K562 (cell line): ENCODE measurements at regions not wholly inside any gene's neighbourhood (a gene's known extent, or its start where the extent isn't known, plus 50 kb on each side); places are given as distances from the start of the nearest gene placed in this dataset.

ENCODE experiments used
- ATAC-seq: fragments of 200-7000 bp; cut with Tn5 transposase; 3 replicates; pipeline ENCODE4 v1.9.1; 2020; ENCODE audit warnings: moderate library complexity
- BruUV-seq: library from RNA; stranded (reverse); fragments of 400-500 nt; replicated peaks from 2 replicates; lab custom pipeline; 2021; lab: Mats Ljungman, UMichigan
- CTCF ChIA-PET: fragments of 300-600 bp; formaldehyde crosslinking; extraction: SDS; loops from one replicate; lab custom pipeline; 2021; ENCODE audit warnings: low intra/inter-chr PET ratio; lab: Yijun Ruan, JAX
- POLR2A ChIA-PET: fragments of 300-600, 350-650 bp; sonication (Branson Sonifier 250); formaldehyde crosslinking; extraction: SDS; loops from one replicate; lab custom pipeline; 2021; ENCODE audit warnings: antibody characterized with exemption, inconsistent platforms; lab: Yijun Ruan, JAX
- DNase-seq, 4 experiments: peaks; one replicate each; pipeline versions ENCODE4 v3.0.0 to v3.0.0-alpha.2; 2011 to 2018; ENCODE audit warnings: low spot score in 3 of 4, mixed read lengths in 3 of 4; ENCODE audit errors: extremely low read depth in 1 of 4
- FAIRE-seq: peaks from 2 replicates; lab custom pipeline; 2011; peaks lifted over from hg19 to GRCh38; lab: Jason Lieb, UNC
- H2AFZ ChIP-seq: 2 replicates; pipeline ENCODE4 v1.6.0; 2011; ENCODE audit warnings: low read depth, low read length, control low read depth, inconsistent platforms
- H3K27ac ChIP-seq: fragments of 200-600 bp; 3 replicates; pipeline ENCODE4 v1.8.0; 2011; ENCODE audit warnings: low read depth, mild to moderate bottlenecking, control low read depth, inconsistent platforms, low read length, moderate library complexity, mixed read lengths; ENCODE audit errors: extremely low read depth
- H3K27me3 ChIP-seq, 2 experiments: fragments of 300-600 bp in 1 of 2; 2 replicates in 1 of 2; 3 replicates in 1 of 2; pipeline versions ENCODE4 v1.6.0 to v1.8.0; 2011; ENCODE audit warnings: inconsistent platforms in 2 of 2, low read length in 2 of 2, mild to moderate bottlenecking in 1 of 2, mixed read lengths in 1 of 2, moderate library complexity in 1 of 2; ENCODE audit not compliant: control insufficient read depth in 2 of 2, insufficient read depth in 2 of 2
- H3K36me3 ChIP-seq: fragments of 300-600 bp; 3 replicates; pipeline ENCODE4 v1.8.0; 2011; ENCODE audit warnings: mild to moderate bottlenecking, low read length, inconsistent platforms; ENCODE audit not compliant: control insufficient read depth, insufficient read depth
- H3K4me1 ChIP-seq, 2 experiments: fragments of 200-600 bp in 1 of 2; replicated peaks in 1 of 2; 2 replicates in 1 of 2; 3 replicates in 1 of 2; pipeline versions ENCODE4 v1.5.1 to v1.8.0; 2011; ENCODE audit warnings: inconsistent platforms in 2 of 2, low read length in 2 of 2, mild to moderate bottlenecking in 1 of 2, mixed read lengths in 1 of 2, moderate library complexity in 1 of 2; ENCODE audit not compliant: control insufficient read depth in 2 of 2, insufficient read depth in 2 of 2
- H3K4me2 ChIP-seq: 2 replicates; pipeline ENCODE4 v1.6.1; 2011; ENCODE audit warnings: low read length, control low read depth, inconsistent platforms, mixed read lengths; ENCODE audit not compliant: insufficient read depth
- H3K4me3 ChIP-seq: fragments of 200-600 bp; sonication (generic), shearing (Covaris generic); 2 replicates; pipeline ENCODE4 v1.5.1; 2016; ENCODE audit warnings: control low read depth, inconsistent platforms
- H3K79me2 ChIP-seq: fragments of 200-600 bp; 3 replicates; pipeline ENCODE4 v1.8.0; 2011; ENCODE audit warnings: low read length, inconsistent platforms; ENCODE audit not compliant: control insufficient read depth, insufficient read depth
- H3K9ac ChIP-seq, 2 experiments: 2 replicates each; pipeline versions ENCODE4 v1.6.0 to v1.6.1; 2011; ENCODE audit warnings: low read depth in 2 of 2, low read length in 2 of 2, control low read depth in 1 of 2, inconsistent platforms in 1 of 2, mild to moderate bottlenecking in 1 of 2, mixed read lengths in 1 of 2; ENCODE audit not compliant: insufficient read depth in 1 of 2
- H3K9me1 ChIP-seq: one replicate; pipeline ENCODE4 v1.6.0; 2011; ENCODE audit warnings: inconsistent platforms, mild to moderate bottlenecking, low read length, moderate library complexity; ENCODE audit not compliant: control insufficient read depth, insufficient read depth
- H3K9me3 ChIP-seq: replicated peaks from 2 replicates; pipeline ENCODE4 v1.5.1; 2011; ENCODE audit warnings: low read depth, low read length, inconsistent platforms; ENCODE audit not compliant: control insufficient read depth, insufficient read depth
- H4K20me1 ChIP-seq: replicated peaks from 2 replicates; pipeline ENCODE4 v1.6.1; 2011; ENCODE audit warnings: low read length, inconsistent platforms, mixed read lengths; ENCODE audit not compliant: control insufficient read depth, insufficient read depth
- CBFA2T2 ChIP-seq: fragments of 450-650 bp; conservative IDR thresholded peaks from 2 replicates; pipeline ENCODE4 v1.6.1; 2017; ENCODE audit warnings: mild to moderate bottlenecking
- FOXK1 ChIP-seq: sonication (generic); formaldehyde crosslinking; IDR thresholded peaks from 2 replicates; pipeline ENCODE4 v1.8.0; 2022; ENCODE audit warnings: missing genetic modification reagents, mild to moderate bottlenecking, borderline replicate concordance
- NFATC3 ChIP-seq: fragments of 450-650 bp; IDR thresholded peaks from 2 replicates; pipeline ENCODE4 v1.6.1; 2017; ENCODE audit warnings: mild to moderate bottlenecking
- NR1H2 ChIP-seq: sonication (generic); formaldehyde crosslinking; IDR thresholded peaks from 2 replicates; pipeline ENCODE4 v1.4.0; 2020; ENCODE audit warnings: mild to moderate bottlenecking, missing genetic modification reagents
- POLR2AphosphoS5 ChIP-seq: IDR thresholded peaks from 2 replicates; pipeline ENCODE4 v1.6.1; 2011; ENCODE audit warnings: mild to moderate bottlenecking, low read depth, low read length, moderate library complexity; ENCODE audit not compliant: control insufficient read depth, insufficient read depth
- PPARD ChIP-seq: fragments of 250-450 bp; sonication (Bioruptor Pico); IDR thresholded peaks from 2 replicates; pipeline ENCODE4 v1.8.0; 2022; ENCODE audit warnings: inconsistent platforms, mild to moderate bottlenecking, moderate library complexity
- TAF1 ChIP-seq: IDR thresholded peaks from 2 replicates; pipeline ENCODE4 v1.6.1; 2011; ENCODE audit warnings: mild to moderate bottlenecking, low read length, moderate library complexity; ENCODE audit not compliant: insufficient read depth, control insufficient read depth, severe bottlenecking; ENCODE audit errors: extremely low read depth
- ZBTB1 ChIP-seq: sonication (generic); formaldehyde crosslinking; IDR thresholded peaks from 2 replicates; pipeline ENCODE4 v1.8.1; 2023; ENCODE audit warnings: missing genetic modification reagents, low read depth, mild to moderate bottlenecking, borderline replicate concordance
- ZBTB7A ChIP-seq: IDR thresholded peaks from 2 replicates; pipeline ENCODE4 v1.6.1; 2011; ENCODE audit warnings: low read depth, mild to moderate bottlenecking, low read length, moderate library complexity, borderline replicate concordance; ENCODE audit not compliant: control insufficient read depth
- WGBS: fragments of 100-300 bp; shearing (Covaris generic); methylation state at CpG from one replicate; pipeline ENCODE4 v1.1.6; 2016; ENCODE audit warnings: low coverage, mixed read lengths; ENCODE audit not compliant: insufficient coverage; ENCODE audit errors: missing lambda C conversion rate; 5-methylcytosine and 5-hydroxymethylcytosine counted together
- in situ Hi-C: fragments of 300-500 bp; cut with MboI; formaldehyde crosslinking; loops from 4 replicates; pipeline ENCODE4 v1.15.0; 2018; ENCODE audit warnings: inconsistent platforms, mixed read lengths
- intact Hi-C: fragments of 100-400 bp; cut with micrococcal nuclease; formaldehyde crosslinking; loops from 2 replicates; pipeline ENCODE4 v1.14.2; 2022
- TF ChIP-seq, protein P1 (sequence below): sonication (generic); formaldehyde crosslinking; IDR thresholded peaks from 2 replicates; pipeline ENCODE4 v1.8.0; 2023; ENCODE audit warnings: missing genetic modification reagents, mild to moderate bottlenecking, borderline replicate concordance
- TF ChIP-seq, protein P2 (sequence below): fragments of 250-450 bp; sonication (Bioruptor Pico); IDR thresholded peaks from 2 replicates; pipeline ENCODE4 v1.4.0; 2020; ENCODE audit warnings: mild to moderate bottlenecking, moderate library complexity, borderline replicate concordance
- TF ChIP-seq, protein P3 (sequence below): fragments of 450-650 bp; IDR thresholded peaks from 2 replicates; pipeline ENCODE4 v1.6.1; 2016; ENCODE audit warnings: mild to moderate bottlenecking

DNA sequence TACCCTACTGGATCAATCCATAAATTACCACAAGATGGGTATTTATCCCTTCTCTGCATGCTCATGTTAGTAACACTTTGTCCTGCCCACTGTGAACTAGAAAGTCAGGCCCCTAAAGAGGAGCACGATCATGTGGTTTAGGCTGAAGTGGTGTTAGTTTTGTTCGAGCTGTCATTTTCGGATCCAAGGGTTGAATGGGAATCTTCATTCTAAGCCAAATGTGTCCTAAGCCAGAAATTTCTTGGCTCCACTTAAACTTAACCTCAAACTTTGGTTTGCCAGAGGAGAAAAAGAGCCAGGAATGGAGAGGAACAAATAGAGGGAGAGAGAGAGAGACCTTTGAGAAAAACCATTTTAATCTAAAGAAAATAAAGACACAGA lies 837.7 kb upstream of the ZNF608 start:
- CTCF ChIA-PET = no interaction called here
- POLR2A ChIA-PET = no interaction called here
- Histone ChIP-seq H3K4me3 (no peak overlapping the region), H3K9ac (no peak overlapping the region), H3K9me3 (no peaks in the 10 kb centered on the region), H3K36me3 (no peaks in the 10 kb centered on the region), H3K4me1 (no peaks in the 10 kb centered on the region), H3K27ac (no peak overlapping the region), H2AFZ (no peak overlapping the region), H4K20me1 (no peaks in the 10 kb centered on the region), H3K4me2 (no peak overlapping the region), H3K9me1 (no peaks in the 10 kb centered on the region), H3K27me3 (no peaks in the 10 kb centered on the region), H3K79me2 (no peaks in the 10 kb centered on the region)
- ATAC-seq (no peak), FAIRE-seq (no peak), DNase-seq (no peak)
- in situ Hi-C loops (no loop called here), intact Hi-C loops (no loop called here)
- BruUV-seq = no TSS peak
- 0% methylated on average over 3 of the region's 3 CpGs for WGBS
- TF ChIP-seq, protein P1, sequence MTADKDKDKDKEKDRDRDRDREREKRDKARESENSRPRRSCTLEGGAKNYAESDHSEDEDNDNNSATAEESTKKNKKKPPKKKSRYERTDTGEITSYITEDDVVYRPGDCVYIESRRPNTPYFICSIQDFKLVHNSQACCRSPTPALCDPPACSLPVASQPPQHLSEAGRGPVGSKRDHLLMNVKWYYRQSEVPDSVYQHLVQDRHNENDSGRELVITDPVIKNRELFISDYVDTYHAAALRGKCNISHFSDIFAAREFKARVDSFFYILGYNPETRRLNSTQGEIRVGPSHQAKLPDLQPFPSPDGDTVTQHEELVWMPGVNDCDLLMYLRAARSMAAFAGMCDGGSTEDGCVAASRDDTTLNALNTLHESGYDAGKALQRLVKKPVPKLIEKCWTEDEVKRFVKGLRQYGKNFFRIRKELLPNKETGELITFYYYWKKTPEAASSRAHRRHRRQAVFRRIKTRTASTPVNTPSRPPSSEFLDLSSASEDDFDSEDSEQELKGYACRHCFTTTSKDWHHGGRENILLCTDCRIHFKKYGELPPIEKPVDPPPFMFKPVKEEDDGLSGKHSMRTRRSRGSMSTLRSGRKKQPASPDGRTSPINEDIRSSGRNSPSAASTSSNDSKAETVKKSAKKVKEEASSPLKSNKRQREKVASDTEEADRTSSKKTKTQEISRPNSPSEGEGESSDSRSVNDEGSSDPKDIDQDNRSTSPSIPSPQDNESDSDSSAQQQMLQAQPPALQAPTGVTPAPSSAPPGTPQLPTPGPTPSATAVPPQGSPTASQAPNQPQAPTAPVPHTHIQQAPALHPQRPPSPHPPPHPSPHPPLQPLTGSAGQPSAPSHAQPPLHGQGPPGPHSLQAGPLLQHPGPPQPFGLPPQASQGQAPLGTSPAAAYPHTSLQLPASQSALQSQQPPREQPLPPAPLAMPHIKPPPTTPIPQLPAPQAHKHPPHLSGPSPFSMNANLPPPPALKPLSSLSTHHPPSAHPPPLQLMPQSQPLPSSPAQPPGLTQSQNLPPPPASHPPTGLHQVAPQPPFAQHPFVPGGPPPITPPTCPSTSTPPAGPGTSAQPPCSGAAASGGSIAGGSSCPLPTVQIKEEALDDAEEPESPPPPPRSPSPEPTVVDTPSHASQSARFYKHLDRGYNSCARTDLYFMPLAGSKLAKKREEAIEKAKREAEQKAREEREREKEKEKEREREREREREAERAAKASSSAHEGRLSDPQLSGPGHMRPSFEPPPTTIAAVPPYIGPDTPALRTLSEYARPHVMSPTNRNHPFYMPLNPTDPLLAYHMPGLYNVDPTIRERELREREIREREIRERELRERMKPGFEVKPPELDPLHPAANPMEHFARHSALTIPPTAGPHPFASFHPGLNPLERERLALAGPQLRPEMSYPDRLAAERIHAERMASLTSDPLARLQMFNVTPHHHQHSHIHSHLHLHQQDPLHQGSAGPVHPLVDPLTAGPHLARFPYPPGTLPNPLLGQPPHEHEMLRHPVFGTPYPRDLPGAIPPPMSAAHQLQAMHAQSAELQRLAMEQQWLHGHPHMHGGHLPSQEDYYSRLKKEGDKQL = no peak
- no peak for TF ChIP-seq FOXK1 (CRISPR knock-in tag)
- no peak for TF ChIP-seq ZBTB7A
- TF ChIP-seq, protein P2, sequence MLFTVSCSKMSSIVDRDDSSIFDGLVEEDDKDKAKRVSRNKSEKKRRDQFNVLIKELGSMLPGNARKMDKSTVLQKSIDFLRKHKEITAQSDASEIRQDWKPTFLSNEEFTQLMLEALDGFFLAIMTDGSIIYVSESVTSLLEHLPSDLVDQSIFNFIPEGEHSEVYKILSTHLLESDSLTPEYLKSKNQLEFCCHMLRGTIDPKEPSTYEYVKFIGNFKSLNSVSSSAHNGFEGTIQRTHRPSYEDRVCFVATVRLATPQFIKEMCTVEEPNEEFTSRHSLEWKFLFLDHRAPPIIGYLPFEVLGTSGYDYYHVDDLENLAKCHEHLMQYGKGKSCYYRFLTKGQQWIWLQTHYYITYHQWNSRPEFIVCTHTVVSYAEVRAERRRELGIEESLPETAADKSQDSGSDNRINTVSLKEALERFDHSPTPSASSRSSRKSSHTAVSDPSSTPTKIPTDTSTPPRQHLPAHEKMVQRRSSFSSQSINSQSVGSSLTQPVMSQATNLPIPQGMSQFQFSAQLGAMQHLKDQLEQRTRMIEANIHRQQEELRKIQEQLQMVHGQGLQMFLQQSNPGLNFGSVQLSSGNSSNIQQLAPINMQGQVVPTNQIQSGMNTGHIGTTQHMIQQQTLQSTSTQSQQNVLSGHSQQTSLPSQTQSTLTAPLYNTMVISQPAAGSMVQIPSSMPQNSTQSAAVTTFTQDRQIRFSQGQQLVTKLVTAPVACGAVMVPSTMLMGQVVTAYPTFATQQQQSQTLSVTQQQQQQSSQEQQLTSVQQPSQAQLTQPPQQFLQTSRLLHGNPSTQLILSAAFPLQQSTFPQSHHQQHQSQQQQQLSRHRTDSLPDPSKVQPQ (CRISPR knock-in tag) = no peak
- no peak for TF ChIP-seq PPARD (CRISPR knock-in tag)
- TF ChIP-seq NFATC3 = no peak
- TF ChIP-seq ZBTB1 (CRISPR knock-in tag) = no peak
- no peak for TF ChIP-seq NR1H2
- TF ChIP-seq, protein P3, sequence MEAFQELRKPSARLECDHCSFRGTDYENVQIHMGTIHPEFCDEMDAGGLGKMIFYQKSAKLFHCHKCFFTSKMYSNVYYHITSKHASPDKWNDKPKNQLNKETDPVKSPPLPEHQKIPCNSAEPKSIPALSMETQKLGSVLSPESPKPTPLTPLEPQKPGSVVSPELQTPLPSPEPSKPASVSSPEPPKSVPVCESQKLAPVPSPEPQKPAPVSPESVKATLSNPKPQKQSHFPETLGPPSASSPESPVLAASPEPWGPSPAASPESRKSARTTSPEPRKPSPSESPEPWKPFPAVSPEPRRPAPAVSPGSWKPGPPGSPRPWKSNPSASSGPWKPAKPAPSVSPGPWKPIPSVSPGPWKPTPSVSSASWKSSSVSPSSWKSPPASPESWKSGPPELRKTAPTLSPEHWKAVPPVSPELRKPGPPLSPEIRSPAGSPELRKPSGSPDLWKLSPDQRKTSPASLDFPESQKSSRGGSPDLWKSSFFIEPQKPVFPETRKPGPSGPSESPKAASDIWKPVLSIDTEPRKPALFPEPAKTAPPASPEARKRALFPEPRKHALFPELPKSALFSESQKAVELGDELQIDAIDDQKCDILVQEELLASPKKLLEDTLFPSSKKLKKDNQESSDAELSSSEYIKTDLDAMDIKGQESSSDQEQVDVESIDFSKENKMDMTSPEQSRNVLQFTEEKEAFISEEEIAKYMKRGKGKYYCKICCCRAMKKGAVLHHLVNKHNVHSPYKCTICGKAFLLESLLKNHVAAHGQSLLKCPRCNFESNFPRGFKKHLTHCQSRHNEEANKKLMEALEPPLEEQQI = no peak
- no peak for TF ChIP-seq CBFA2T2
- no peak for TF ChIP-seq POLR2AphosphoS5
- TF ChIP-seq TAF1 = no peak
